ENCODE measurements at regions not wholly inside any gene's neighbourhood (a gene's known extent, or its start where the extent isn't known, plus 50 kb on each side); places are given as distances from the start of the nearest gene placed in this dataset.
"Not testable (repeated sequence)": the region's sequence is repeated elsewhere in the genome, so short reads cannot be mapped to it uniquely, and the experiment has no call there.

DNA sequence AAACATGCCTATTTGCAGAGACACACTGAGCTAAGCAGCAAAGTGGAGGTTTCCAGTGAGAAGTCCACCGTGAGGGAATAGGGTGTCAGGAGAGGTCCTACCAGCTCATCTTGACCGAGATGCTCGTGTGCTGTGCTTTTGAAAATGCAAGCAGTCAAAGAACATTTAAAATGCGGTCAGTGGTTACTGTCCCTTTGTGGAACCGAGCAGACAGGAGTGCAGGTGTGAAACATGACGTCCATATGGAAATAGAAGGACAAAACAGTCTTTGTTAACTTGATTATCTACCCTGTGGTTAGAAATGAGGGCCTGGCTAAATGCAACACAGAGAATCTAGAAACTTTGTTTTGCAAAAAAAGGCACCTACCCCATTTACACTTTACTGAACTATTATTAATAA lies 473.3 kb downstream of the SPATA31A6 start:
- DNase-seq, result not testable (repeated sequence)

DNA sequence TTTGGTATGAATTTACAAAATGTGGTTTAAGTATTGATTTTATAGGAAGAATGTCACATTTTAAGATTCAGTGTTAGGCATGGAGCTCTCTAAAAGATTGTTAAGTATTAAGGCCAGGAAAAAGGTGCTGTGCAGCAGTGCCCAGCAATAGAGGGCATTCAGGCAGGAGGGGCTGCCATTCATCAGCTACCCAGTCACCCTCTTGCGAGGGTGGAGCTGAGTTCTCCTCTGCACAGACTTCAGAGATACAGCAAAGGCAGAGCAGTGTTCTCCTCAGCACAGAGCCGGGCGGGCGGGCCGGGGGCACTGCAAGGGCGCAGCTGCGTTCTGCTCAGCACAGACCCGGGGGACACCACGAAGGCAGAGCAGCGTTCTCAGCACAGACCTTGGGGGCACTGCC lies 474.0 kb downstream of the SPATA31A6 start:
- DNase-seq, result not testable (repeated sequence)

DNA sequence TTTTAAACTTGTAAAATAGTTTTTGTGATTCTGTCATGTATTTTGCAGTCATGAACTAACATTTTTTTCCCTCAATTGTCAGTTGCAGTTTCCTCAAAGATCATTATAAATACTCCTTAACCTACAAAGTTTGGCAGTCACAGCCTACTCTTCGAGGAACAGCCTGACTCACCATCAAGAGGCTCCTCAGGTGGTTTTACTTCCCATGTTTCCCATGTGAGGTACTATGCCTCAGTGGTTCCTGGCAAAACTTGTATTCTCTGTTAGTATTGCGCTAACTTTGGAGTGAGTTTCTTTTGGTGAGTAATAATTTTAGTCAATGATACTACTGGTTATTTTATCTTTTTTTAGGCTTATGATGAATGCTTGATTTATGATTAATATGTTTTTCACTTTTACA lies 513.7 kb downstream of the SPATA31A6 start:
- not testable (repeated sequence) for DNase-seq

DNA sequence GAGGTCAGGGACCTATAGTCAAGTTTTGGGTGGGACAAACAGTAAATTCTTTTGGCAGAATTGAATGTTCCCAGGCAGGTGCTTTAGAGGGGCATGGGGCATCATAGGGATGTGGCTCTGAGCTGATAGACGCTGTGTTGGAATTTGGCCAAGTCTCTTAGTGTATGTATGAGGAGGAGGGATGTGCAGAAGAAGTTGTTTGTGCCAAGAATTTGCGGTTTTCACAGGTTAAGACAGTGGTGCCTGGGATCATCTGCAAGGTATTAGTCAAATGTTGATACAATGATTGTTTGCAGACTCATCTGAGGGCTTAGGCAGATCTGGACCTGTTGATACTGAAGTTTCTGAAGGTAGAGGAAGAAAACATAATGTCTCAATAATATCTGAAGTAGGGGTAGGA lies 519.4 kb downstream of the SPATA31A6 start:
- not testable (repeated sequence) for DNase-seq

DNA sequence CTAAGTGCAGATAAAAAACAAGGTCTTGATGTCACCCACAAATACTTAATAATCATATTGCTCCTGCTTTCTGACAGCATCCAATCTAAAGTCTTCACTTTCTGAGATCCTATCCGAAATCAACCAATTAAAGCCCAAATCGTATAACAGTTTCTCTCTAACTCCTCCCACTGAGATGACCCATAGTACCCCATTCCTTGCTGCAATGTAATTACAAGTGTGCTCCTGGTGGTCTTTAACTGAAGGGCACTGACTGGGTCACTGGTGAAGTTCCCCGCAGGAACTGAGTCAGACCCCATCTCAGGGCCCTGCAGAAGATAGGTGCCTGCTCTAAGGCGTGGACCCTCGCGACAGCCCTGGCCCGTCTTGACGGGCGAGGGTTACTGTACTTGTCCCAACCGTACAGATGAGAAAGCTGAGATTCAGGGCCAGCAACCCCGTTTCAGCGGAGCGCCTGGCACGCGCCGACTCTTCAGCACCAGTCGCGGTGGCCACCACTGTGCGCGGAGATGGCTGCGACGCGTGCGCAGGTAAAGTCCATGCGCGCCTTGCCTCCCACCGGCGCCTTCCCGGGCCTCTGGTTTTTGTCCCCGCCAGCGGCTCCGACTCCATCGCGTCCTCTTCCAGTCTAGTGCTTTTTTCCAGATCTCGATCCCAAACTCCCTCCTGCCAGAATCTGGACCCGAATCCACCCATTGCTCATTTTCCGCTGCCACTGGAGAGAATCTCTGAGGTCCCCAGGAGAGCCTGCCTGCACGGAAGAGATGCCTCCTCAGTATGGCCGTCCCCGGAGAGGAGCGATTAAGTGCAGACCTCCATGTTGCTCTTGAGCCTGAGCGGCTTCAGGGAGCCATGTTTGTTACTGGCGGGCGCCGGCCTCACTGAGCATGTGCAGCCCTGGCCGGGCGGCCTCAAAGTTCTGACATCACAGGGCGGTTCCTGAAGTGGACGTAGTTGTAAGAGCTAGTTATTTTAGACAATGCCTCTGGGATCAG lies 541.7 kb downstream of the SPATA31A6 start:
- not testable (repeated sequence) for DNase-seq

DNA sequence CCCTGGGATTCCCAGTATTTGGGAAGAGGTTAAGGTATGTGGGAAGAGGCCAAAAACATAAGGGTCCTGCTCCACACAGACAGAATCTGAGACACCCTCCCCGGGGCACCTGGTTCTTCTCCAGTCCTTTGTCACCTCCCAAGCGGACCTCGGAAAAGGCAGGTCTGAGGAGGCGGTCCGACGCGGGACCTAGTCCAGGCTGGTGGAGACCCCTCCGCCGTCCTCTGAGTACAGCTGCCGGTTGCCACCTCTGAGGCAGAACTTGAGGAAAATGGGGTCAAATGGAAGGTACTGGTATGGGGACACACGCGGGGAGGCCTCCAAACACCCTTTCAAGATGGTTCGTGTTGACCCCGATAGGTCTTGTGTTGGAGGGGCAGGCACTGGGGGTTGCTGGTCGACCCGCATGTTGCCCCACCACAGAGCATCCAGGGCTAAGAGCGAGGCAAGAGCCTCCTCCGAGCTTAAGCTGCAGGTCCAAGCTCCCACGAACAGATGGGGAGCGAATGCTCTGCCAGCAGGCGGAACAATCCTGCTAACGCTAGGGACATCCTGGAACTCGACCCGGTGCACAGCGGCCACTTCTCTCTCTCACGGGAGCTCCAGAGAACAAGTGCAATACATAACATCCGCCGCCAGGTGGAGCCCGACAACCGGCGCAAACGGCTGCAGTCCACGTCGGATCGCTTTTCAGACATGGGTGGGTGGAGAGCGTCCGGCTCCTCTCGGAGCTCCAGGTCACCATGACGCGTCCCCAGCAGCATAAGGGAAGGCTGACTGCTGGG lies 559.8 kb downstream of the SPATA31A6 start:
- peak; percentile 32 to 33 for DNase-seq

DNA sequence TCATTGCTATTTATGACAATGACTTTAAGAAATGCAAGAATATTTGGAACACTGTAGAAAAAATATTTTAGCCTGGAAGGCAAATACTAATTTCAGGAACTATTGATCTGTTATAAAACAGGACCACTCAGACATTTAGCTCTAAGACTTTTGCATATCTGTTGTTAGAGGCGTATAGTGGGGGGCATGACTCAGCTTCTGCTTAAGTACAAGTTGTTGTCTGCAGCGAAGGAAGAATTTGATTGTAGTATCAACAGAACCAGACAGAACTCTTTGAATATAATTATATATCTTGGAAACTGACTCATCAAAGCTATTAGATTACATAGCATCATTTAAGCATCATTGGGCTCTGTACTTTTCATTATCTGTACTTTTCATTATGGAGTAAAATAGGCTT lies 573.8 kb downstream of the SPATA31A6 start:
- DNase-seq, result not testable (repeated sequence)

DNA sequence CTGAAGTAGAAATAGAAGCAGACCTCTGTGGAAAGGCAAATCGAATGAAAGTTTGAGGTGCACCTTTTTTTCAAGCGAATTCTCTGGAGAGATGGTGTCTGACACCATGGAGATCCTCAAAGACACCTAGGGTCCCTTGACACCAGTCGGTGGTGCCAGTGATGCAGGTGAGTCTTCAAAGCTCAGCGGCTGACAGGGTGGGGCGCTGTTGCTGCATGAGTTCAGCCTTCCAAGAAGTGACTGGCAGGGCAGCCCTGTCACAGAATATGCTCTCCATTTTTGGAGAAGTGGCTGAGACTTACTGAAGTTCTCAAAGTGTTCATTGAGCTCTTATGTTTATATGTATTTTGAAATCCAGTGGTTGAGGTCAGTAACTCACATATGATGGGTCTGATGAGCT lies 575.9 kb downstream of the SPATA31A6 start:
- DNase-seq, result not testable (repeated sequence)

DNA sequence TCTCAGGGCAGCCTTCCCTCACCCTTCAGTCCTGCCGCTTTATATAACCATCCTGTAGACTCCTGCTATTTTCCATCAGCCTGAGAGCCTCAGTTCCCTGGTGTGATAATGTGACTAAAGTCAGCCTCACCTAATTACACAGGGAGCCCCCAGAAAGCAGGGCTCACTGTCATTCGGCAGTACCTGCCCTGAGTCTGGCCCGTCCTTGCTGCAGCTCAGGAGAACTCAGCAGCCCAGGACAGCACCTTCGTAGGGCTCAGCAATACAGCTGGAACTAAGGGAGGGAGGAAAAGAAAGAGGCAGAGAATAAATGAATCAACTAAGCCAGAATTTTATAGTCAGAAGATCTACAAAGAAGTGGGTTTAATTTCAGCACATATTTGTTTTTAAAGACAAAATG lies 598.7 kb downstream of the SPATA31A6 start:
- not testable (repeated sequence) for DNase-seq

DNA sequence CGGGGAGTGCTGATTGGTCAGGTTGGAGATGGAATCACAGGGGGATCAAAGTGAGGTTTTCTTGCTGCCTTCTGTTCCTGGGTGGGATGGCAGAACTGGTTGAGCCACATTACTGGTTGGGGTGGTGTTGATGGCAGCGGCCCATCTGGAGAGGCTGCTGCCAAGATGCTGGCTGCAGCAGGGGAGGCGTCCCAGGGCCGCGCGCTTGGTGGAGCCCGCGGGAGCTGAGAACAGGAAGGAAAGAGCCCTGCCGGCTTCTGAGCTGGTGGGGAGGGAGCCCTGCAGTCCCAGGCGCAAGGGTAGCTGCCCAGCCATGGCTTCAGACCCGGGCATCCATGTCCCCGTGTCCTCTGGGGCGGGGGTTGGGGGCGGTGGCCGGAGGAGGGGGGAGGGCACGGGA lies 609.3 kb downstream of the SPATA31A6 start:
- not testable (repeated sequence) for DNase-seq

DNA sequence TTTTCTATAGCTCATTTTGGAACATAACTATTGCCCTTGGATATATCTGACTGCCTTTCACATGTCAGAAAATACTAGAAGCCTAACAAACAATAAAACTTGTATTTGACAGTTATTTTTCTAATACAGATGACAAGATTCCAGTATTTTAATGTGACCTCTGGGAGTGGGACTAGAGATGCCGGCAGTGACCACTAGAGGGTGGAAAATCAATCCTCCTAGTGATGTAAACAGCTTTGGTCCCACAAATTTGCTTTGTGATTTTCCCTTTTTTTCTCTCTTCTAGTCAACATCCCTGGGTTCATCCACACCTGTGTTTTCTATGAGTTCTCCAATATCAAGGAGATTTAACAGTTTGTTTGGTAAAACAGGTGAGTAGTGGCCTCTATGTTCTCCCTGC lies 615.1 kb downstream of the SPATA31A6 start:
- not testable (repeated sequence) for DNase-seq

DNA sequence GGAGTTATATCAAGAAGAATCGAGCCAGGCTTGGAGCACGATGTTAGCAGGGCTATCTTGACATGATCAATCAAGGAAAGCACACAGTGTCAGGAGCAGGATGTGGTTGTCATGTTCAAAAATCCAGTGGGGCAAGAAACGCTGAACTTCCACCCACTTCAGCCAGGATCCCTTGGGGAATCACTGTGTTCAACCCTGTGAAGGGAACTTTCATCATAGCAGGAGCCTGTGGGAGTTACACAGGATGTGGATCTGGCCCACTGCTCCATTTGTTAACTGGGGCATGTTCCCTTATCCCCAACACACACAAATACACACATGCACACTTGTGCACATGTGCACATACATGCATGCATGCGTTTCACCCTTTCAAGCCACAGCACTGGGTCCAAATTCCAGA lies 619.3 kb downstream of the SPATA31A6 start:
- DNase-seq, result not testable (repeated sequence)

DNA sequence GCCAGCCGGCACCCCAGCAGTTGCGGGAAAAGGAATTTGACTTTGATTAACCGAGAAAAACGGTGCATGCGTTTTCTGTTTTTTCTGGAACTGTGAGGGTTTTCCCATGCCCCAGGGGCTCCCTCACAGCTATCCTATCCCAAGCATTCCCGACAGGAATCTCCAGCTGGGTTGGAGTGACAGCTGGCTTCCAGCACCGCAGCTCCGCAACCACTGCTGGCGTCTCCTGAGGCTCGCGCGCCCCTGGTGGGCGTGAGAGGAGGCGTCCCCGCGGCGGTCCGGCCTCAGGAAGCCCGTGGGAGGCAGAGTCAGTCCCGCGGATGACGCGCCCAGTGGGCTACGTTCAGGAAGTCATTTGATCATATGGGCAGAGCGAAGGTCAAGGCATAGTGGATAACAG lies 623.2 kb downstream of the SPATA31A6 start:
- not testable (repeated sequence) for DNase-seq

DNA sequence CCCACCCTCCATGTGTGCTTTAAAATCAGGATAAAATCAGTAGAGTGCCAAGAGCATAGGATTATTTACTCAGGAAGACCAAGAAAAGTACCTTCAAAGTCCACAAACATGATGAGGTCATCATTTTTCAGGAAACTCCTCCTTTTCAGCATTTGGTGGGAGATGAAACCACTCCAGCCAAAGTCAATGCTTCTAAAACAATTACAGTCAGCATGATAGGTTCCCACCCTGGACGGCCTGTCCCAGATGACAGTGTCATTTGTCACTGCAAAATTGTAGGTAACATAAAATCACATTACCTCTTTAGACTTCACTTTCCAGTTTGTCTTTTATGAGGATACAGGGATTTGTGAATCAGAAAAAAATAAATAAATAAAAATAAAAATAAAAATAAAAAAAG lies 638.0 kb downstream of the SPATA31A6 start:
- DNase-seq, result not testable (repeated sequence)

DNA sequence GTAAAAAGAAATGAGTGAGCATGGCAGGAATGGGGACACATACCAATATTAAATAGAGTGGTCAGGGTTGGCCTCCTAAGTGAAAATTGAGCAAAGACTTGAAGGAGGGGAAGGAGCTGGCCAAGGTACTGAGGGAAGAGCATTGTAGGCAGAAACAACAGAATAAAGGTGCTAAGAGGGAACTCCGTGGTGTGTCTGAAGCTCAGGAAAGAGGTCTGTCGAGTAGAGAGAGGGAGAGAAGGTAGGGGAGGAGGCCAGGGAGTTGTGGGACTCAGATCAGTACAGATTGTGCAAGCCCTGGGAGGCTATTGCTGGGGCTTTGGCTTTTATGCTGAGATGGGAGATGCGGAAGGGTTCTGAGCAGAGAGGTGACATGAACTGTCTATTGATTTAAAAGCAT lies 664.7 kb downstream of the SPATA31A6 start:
- not testable (repeated sequence) for DNase-seq

DNA sequence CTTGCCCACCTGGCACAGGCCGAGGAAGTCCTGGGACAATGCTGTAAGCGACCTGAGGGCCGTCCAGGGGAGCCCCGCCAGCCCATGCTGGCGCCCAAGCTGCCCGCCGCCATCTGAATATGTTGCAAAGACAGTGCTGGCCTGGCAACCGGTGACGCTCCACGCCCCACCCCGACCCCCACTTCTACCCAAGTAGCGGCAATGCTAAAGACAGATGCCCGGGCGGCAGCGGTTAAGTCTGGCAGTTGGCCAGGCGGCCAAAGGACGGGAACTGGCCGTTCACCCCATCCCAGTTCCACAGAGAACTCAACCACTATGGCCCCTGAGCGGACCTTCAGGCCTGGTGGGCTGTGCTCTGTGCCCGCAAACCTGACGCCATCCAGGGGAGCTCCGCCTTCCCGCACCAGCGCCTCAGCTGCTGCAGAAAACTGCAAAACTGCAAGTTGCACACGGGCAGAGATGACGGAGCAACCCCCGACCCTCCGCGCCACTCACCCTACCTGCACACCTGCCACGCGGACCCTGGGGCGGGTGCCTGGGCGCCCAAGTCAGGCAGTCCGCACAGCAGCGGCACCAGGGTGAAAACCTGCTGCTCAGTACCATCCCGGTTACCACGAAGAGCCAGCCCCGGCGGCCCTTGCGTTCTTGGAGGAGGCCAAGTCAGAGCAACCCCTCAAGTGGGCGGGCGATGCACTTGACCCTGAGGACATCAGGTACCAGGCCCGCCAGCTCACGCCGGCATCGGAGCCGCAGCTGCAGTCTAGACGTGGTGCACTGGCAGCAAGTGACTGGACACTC lies 667.6 kb downstream of the SPATA31A6 start:
- DNase-seq, result not testable (repeated sequence)

DNA sequence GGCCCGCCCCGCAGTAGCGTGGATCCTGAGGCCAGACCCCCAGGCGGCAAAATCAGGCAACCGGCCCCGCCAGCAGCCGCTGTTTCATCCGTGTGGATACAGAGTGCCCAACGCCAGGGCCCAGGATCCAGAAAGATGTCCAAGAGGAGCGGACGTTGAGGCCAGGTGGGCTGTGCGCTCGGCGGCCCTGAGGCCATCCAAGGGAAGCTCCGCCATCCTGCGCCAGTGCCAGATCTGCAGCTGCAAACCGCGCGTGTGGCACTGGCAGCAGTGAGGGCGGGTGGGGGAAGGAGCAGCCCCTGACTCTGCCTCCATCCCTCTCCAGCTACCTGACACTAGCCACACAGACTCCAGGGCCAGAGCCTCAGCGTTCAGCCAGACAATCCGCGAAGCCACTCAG lies 668.2 kb downstream of the SPATA31A6 start:
- not testable (repeated sequence) for DNase-seq

DNA sequence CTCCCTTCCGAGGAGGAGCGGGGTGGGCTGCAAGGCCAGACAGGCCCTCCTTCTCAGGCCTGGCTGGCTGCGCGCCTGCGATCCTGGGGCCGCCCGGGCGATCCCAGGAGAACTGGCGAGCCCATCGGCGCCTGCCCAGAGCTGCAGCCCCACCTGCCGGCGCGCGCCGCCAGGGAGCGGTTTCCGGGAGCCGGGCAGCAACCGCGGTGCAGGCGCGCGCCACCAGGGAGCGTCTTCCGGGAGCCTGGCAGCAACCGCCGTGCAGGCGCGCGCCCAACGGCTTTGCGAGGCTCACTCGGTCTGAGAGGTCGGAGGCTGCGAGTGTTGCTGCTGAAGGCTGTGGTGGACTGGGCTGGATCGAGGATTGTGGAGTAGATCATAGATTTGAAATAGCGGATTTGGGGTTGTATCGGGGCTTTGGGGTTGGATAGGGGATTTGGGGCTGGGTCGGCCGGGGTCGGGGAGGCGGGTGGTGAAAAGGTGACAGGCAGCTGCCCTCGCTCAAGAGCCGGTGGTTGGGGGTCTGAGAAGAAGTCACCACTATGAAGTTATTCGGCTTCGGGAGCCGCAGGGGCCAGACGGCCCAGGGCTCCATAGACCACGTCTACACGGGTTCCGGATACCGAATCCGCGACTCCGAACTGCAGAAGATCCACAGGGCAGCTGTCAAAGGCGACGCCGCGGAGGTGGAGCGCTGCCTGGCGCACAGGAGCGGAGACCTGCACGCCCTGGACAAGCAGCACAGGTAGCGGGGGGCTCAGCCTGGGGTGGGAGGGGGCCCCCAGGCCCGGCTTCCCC lies 668.9 kb downstream of the SPATA31A6 start:
- peak in 1 of 2 donors; percentile 41 for DNase-seq

DNA sequence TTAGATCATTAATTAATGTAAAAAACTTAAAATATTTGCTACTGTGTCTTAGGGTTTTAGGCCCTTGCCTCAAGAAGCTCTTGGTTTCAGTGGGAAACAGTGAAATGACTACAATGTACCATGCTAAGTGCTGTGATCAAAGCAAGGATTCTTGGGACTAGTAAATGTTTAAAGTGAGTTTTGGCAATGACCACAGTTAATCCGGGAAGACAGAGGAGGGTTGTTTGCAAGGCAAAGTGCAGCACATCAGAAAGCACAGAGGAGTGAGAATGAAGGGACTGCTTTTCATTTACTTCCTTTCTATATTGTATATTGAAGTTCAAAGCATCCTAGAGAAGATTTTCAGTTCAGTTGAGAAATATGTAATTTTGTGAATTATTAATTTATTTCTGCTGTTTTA lies 676.7 kb downstream of the SPATA31A6 start:
- not testable (repeated sequence) for DNase-seq

DNA sequence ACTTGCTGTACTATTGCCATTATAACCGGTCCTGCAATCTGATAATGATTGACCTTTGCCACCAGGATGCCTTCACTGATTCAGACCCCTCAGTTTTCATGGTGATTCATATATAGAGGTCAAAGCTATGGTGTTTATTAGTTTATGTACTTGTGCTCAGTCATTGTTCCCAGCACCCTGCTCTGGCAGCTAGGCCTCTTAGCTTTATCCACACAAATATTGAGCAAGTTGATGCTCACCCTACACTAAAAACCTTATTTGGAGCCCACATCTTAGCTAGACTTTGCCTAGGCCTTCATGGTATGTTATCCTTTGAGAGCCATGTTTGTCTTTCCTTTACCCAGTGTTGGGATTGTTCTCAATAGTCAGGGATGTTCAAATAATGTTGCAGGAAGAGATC lies 679.0 kb downstream of the SPATA31A6 start:
- DNase-seq, result not testable (repeated sequence)
